ENCODE measurements at regions not wholly inside any gene's neighbourhood (a gene's known extent, or its start where the extent isn't known, plus 50 kb on each side); places are given as distances from the start of the nearest gene placed in this dataset. TPM values are rescaled to one million over a fixed set of nuclear protein-coding genes. Genes with fewer than 3 reads are reported as not detected.

GRCh38 chr11:130801333-130802122 lies 114.8 kb downstream of the SNX19 start:
- ATAC-seq (no peak), DNase-seq (no peak)
- intact Hi-C loops (cut with micrococcal nuclease) = no loop called here

GRCh38 chr11:130802567-130802966 lies 113.7 kb downstream of the SNX19 start:
- intact Hi-C loops (cut with micrococcal nuclease) = no loop called here
- no peak for ATAC-seq
- no peak for DNase-seq

- intact Hi-C loops (cut with micrococcal nuclease) = no loop called here
- no peak for ATAC-seq
- no peak for DNase-seq
Observed at GRCh38 chr11:130804306-130805076, 111.8 kb downstream of the SNX19 start.

- intact Hi-C loops (cut with micrococcal nuclease) = no loop called here
- DNase-seq (no peak), ATAC-seq (no peak)
Observed at GRCh38 chr11:130806746-130807145, 109.5 kb downstream of the SNX19 start.

- intact Hi-C loops (cut with micrococcal nuclease) = no loop called here
- DNase-seq = no peak
- ATAC-seq = no peak
Observed at GRCh38 chr11:130808541-130808940, 107.7 kb downstream of the SNX19 start.

GRCh38 chr11:130813196-130813595 lies 103.1 kb downstream of the SNX19 start:
- intact Hi-C loops (cut with micrococcal nuclease) = no loop called here
- no peak for ATAC-seq
- no peak for DNase-seq

GRCh38 chr11:130813638-130814037 lies 102.6 kb downstream of the SNX19 start:
- intact Hi-C loops (cut with micrococcal nuclease) = no loop called here
- DNase-seq = no peak
- no peak for ATAC-seq

- intact Hi-C loops (cut with micrococcal nuclease) = no loop called here
- DNase-seq (peak; percentile 34), ATAC-seq (peak; percentile 31)
Observed at GRCh38 chr11:130814440-130815096, 101.7 kb downstream of the SNX19 start.

GRCh38 chr11:130815097-130815802 lies 101.0 kb downstream of the SNX19 start:
- peak; percentile 32 for DNase-seq
- intact Hi-C loops (cut with micrococcal nuclease) = no loop called here
- peak; percentile 49 for ATAC-seq

- DNase-seq (no peak), ATAC-seq (no peak)
- intact Hi-C loops (cut with micrococcal nuclease) = no loop called here
Observed at GRCh38 chr11:130815956-130816355, 100.3 kb downstream of the SNX19 start.

GRCh38 chr11:130816546-130817329 lies 99.5 kb downstream of the SNX19 start:
- ATAC-seq (no peak), DNase-seq (no peak)
- intact Hi-C loops (cut with micrococcal nuclease) = no loop called here

GRCh38 chr11:130817330-130817944 lies 98.8 kb downstream of the SNX19 start:
- DNase-seq (no peak), ATAC-seq (no peak)
- intact Hi-C loops (cut with micrococcal nuclease) = no loop called here

- DNase-seq (no peak), ATAC-seq (no peak)
- intact Hi-C loops (cut with micrococcal nuclease) = no loop called here
Observed at GRCh38 chr11:130819625-130820024, 96.7 kb downstream of the SNX19 start.

Small RNA genes in the stretch of these regions (microRNA-seq; reads per million reads assigned to microRNA genes)
- not detected for gene MIR8052 (ENCODE audit: borderline number of aligned reads)

Measured in left ventricle myocardium superior (tissue), 1 donor.